ENCODE measurements at regions not wholly inside any gene's neighbourhood (a gene's known extent, or its start where the extent isn't known, plus 50 kb on each side); places are given as distances from the start of the nearest gene placed in this dataset.

GRCh38 chr10:78526347-78526746, 492.7 kb downstream of the RPS24 start:
- no peak for DNase-seq

- DNase-seq = no peak
Measured at GRCh38 chr10:78527296-78527695, 493.6 kb downstream of the RPS24 start.

- no peak for DNase-seq
Measured at GRCh38 chr10:78528749-78529204, 495.1 kb downstream of the RPS24 start.

GRCh38 chr10:78529262-78529661, 495.6 kb downstream of the RPS24 start:
- no peak for DNase-seq

- no peak for DNase-seq
Measured at GRCh38 chr10:78531088-78531487, 497.4 kb downstream of the RPS24 start.

- DNase-seq = no peak
Measured at GRCh38 chr10:78532480-78533042, 498.9 kb downstream of the RPS24 start.

GRCh38 chr10:78533098-78533497, 499.4 kb downstream of the RPS24 start:
- DNase-seq = no peak

- DNase-seq = no peak
Measured at GRCh38 chr10:78533776-78534175, 500.1 kb downstream of the RPS24 start.

- no peak for DNase-seq
Measured at GRCh38 chr10:78535716-78536218, 502.1 kb downstream of the RPS24 start.

- DNase-seq = no peak
Measured at GRCh38 chr10:78537018-78537417, 503.4 kb downstream of the RPS24 start.

- DNase-seq = no peak
Measured at GRCh38 chr10:78539247-78539766, 505.6 kb downstream of the RPS24 start.

- DNase-seq = no peak
Measured at GRCh38 chr10:78540355-78541076, 506.9 kb downstream of the RPS24 start.

GRCh38 chr10:78541481-78542140, 507.9 kb downstream of the RPS24 start:
- no peak for DNase-seq

- DNase-seq = no peak
Measured at GRCh38 chr10:78542141-78542489, 508.5 kb downstream of the RPS24 start.

GRCh38 chr10:78542521-78542920, 508.9 kb downstream of the RPS24 start:
- no peak for DNase-seq

- DNase-seq = no peak
Measured at GRCh38 chr10:78543031-78543748, 509.5 kb downstream of the RPS24 start.

GRCh38 chr10:78543749-78544362, 510.2 kb downstream of the RPS24 start:
- peak in 1 of 2 donors; percentile 16 for DNase-seq

- no peak for DNase-seq
Measured at GRCh38 chr10:78544423-78545090, 510.9 kb downstream of the RPS24 start.

GRCh38 chr10:78545756-78546155, 512.1 kb downstream of the RPS24 start:
- DNase-seq = no peak

GRCh38 chr10:78547397-78547796, 513.7 kb downstream of the RPS24 start:
- no peak for DNase-seq

- no peak for DNase-seq
Measured at GRCh38 chr10:78547905-78548304, 514.2 kb downstream of the RPS24 start.

- no peak for DNase-seq
Measured at GRCh38 chr10:78548369-78548768, 514.7 kb downstream of the RPS24 start.
